ENCODE measurements at regions not wholly inside any gene's neighbourhood (a gene's known extent, or its start where the extent isn't known, plus 50 kb on each side); places are given as distances from the start of the nearest gene placed in this dataset.

DNA sequence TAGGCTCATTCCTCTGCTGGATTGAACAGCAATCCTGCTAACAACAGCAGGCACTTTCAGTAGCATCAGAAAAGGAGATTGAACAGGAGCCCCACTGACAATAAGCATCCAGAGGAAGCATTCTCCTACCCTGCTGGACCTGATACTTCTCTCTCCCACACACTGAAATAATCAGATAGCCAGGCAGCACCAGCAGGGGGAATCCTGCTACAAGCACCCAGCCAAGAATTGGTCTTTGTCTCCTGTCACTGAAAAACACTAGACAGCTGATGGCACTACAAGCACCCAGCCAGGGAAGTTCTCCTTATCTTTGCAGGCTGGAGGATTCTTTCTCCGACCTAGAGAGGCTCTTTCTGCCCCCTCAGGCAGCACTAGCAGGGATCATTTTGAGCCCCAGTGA lies 444.3 kb upstream of the GRIA3 start:
- CTCF ChIA-PET: no interaction called here
- Histone ChIP-seq H3K4me1 (no peaks in the 10 kb centered on the region), H3K27ac (no peak overlapping the region), H3K4me3 (no peak overlapping the region), H3K9me3 (no peaks in the 10 kb centered on the region), H3K4me2 (no peak overlapping the region)
- 0% methylated on average over 1 of the region's 1 CpG for WGBS (ENCODE audit: missing lambda C conversion rate)
- FAIRE-seq (no peak), DNase-seq (ENCODE audit: low read depth in 1 of 2, low spot score in 1 of 2) (peak in 1 of 2 experiments; percentile 2), ATAC-seq (no peak)
- no peak for TF ChIP-seq TP53 (CRISPR knock-in tag; IDR thresholded peaks at IDR 0.05)
- TF ChIP-seq, protein P1, sequence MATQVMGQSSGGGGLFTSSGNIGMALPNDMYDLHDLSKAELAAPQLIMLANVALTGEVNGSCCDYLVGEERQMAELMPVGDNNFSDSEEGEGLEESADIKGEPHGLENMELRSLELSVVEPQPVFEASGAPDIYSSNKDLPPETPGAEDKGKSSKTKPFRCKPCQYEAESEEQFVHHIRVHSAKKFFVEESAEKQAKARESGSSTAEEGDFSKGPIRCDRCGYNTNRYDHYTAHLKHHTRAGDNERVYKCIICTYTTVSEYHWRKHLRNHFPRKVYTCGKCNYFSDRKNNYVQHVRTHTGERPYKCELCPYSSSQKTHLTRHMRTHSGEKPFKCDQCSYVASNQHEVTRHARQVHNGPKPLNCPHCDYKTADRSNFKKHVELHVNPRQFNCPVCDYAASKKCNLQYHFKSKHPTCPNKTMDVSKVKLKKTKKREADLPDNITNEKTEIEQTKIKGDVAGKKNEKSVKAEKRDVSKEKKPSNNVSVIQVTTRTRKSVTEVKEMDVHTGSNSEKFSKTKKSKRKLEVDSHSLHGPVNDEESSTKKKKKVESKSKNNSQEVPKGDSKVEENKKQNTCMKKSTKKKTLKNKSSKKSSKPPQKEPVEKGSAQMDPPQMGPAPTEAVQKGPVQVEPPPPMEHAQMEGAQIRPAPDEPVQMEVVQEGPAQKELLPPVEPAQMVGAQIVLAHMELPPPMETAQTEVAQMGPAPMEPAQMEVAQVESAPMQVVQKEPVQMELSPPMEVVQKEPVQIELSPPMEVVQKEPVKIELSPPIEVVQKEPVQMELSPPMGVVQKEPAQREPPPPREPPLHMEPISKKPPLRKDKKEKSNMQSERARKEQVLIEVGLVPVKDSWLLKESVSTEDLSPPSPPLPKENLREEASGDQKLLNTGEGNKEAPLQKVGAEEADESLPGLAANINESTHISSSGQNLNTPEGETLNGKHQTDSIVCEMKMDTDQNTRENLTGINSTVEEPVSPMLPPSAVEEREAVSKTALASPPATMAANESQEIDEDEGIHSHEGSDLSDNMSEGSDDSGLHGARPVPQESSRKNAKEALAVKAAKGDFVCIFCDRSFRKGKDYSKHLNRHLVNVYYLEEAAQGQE (IDR thresholded peaks at IDR 0.05): no peak
- TF ChIP-seq SREBF2 (IDR thresholded peaks at IDR 0.05): no peak
- TF ChIP-seq, protein P2, sequence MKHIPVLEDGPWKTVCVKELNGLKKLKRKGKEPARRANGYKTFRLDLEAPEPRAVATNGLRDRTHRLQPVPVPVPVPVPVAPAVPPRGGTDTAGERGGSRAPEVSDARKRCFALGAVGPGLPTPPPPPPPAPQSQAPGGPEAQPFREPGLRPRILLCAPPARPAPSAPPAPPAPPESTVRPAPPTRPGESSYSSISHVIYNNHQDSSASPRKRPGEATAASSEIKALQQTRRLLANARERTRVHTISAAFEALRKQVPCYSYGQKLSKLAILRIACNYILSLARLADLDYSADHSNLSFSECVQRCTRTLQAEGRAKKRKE (CRISPR knock-in tag; IDR thresholded peaks at IDR 0.05; ENCODE audit: low read depth): no peak
- TF ChIP-seq, protein P3, sequence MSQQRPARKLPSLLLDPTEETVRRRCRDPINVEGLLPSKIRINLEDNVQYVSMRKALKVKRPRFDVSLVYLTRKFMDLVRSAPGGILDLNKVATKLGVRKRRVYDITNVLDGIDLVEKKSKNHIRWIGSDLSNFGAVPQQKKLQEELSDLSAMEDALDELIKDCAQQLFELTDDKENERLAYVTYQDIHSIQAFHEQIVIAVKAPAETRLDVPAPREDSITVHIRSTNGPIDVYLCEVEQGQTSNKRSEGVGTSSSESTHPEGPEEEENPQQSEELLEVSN (IDR thresholded peaks at IDR 0.05; ENCODE audit: borderline replicate concordance, low read depth): no peak
- no peak for TF ChIP-seq KDM5A (IDR thresholded peaks at IDR 0.05)
- TF ChIP-seq FOSB (CRISPR knock-in tag; IDR thresholded peaks at IDR 0.05): no peak
- TF ChIP-seq, protein P4, sequence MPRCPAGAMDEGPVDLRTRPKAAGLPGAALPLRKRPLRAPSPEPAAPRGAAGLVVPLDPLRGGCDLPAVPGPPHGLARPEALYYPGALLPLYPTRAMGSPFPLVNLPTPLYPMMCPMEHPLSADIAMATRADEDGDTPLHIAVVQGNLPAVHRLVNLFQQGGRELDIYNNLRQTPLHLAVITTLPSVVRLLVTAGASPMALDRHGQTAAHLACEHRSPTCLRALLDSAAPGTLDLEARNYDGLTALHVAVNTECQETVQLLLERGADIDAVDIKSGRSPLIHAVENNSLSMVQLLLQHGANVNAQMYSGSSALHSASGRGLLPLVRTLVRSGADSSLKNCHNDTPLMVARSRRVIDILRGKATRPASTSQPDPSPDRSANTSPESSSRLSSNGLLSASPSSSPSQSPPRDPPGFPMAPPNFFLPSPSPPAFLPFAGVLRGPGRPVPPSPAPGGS (IDR thresholded peaks at IDR 0.05): no peak
- TF ChIP-seq, protein P5, sequence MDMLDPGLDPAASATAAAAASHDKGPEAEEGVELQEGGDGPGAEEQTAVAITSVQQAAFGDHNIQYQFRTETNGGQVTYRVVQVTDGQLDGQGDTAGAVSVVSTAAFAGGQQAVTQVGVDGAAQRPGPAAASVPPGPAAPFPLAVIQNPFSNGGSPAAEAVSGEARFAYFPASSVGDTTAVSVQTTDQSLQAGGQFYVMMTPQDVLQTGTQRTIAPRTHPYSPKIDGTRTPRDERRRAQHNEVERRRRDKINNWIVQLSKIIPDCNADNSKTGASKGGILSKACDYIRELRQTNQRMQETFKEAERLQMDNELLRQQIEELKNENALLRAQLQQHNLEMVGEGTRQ (IDR thresholded peaks at IDR 0.05): no peak
- TF ChIP-seq MAFK (IDR thresholded peaks at IDR 0.05; ENCODE audit: partially characterized antibody): no peak
- POLR2A ChIA-PET: no interaction called here

DNA sequence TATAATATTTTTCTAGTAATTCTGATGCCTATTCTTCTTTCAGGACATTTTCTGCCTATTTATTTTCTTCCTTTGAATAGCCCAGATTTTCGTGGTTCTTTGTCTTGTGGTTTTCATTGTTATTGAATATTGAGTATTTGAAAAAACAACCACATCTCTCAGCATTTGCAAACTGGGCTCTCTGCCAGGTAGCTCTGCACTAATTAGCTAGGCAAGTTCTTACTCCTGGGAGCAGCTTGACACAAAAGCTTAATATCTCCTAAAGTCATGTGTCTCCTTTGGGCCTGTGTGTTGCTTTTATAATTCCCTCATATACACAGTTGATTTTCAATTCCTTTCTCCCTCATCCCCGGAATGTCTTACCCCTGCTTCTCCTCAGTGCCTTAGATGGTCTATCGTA lies 413.5 kb upstream of the GRIA3 start:
- Histone ChIP-seq H3K9me3 (no peaks in the 10 kb centered on the region), H3K27ac (no peak overlapping the region), H3K4me1 (no peaks in the 10 kb centered on the region), H3K4me3 (no peak overlapping the region), H3K4me2 (no peak overlapping the region)
- no peak for DNase-seq (ENCODE audit: low read depth in 1 of 2, low spot score in 1 of 2)
- no peak for ATAC-seq
- POLR2A ChIA-PET: no interaction called here
- no peak for FAIRE-seq
- CTCF ChIA-PET: no interaction called here
- 2% methylated on average over 3 of the region's 3 CpGs for WGBS (ENCODE audit: missing lambda C conversion rate)
- TF ChIP-seq EHMT2 (IDR thresholded peaks at IDR 0.05; ENCODE audit: low read depth): no peak
- TF ChIP-seq CHD2 (IDR thresholded peaks at IDR 0.05; ENCODE audit: low read length, partially characterized antibody): no peak
- no peak for TF ChIP-seq TP53 (CRISPR knock-in tag; IDR thresholded peaks at IDR 0.05)
- TF ChIP-seq KDM5A (IDR thresholded peaks at IDR 0.05): no peak
- no peak for TF ChIP-seq EP300 (IDR thresholded peaks at IDR 0.05)
- TF ChIP-seq HDAC2 (IDR thresholded peaks at IDR 0.05): no peak
- TF ChIP-seq, protein P4 (IDR thresholded peaks at IDR 0.05): no peak
- no peak for TF ChIP-seq FOXS1 (CRISPR knock-in tag; IDR thresholded peaks at IDR 0.05)
- TF ChIP-seq PHF8 (IDR thresholded peaks at IDR 0.05; ENCODE audit: borderline replicate concordance, low read depth): no peak
- TF ChIP-seq SREBF2 (IDR thresholded peaks at IDR 0.05): no peak
- TF ChIP-seq EHF (CRISPR knock-in tag; IDR thresholded peaks at IDR 0.05): no peak
- no peak for TF ChIP-seq HOXA7 (CRISPR knock-in tag; IDR thresholded peaks at IDR 0.05)
- no peak for TF ChIP-seq BHLHE40 (IDR thresholded peaks at IDR 0.05; ENCODE audit: low read depth, low read length)
- no peak for TF ChIP-seq MAFK (IDR thresholded peaks at IDR 0.05; ENCODE audit: partially characterized antibody)
